GM12873 (cell line): ENCODE measurements at regions not wholly inside any gene's neighbourhood (a gene's known extent, or its start where the extent isn't known, plus 50 kb on each side); places are given as distances from the start of the nearest gene placed in this dataset.

Experiments
- CTCF ChIP-seq: IDR thresholded peaks from 2 replicates; pipeline ENCODE4 v1.5.1; 2012; ENCODE audit warnings: low read depth, mild to moderate bottlenecking, moderate library complexity, low read length, control low read depth; ENCODE audit not compliant: insufficient read depth; ENCODE audit errors: missing control alignments

DNA sequence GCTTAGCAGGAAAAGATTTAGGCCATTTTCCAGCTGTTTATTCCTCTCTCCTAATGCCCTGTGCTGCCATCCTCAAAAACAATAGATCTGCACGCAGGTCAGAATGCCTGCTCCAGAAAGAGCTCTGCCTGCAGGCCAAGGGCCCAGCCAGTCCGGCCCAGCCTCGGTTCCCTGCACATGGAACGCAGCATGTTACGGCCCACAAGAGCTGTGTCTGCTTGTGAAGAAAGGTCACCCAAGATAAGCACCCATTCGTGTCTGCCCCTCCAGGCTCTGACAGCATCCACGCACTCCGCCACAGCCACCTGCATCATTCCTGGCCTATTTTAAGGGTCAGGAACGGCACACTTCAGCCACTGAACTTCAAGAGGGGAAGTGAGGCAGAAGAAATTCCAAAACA lies 152.2 kb downstream of the SPATA19 start:
- no peak for TF ChIP-seq CTCF

DNA sequence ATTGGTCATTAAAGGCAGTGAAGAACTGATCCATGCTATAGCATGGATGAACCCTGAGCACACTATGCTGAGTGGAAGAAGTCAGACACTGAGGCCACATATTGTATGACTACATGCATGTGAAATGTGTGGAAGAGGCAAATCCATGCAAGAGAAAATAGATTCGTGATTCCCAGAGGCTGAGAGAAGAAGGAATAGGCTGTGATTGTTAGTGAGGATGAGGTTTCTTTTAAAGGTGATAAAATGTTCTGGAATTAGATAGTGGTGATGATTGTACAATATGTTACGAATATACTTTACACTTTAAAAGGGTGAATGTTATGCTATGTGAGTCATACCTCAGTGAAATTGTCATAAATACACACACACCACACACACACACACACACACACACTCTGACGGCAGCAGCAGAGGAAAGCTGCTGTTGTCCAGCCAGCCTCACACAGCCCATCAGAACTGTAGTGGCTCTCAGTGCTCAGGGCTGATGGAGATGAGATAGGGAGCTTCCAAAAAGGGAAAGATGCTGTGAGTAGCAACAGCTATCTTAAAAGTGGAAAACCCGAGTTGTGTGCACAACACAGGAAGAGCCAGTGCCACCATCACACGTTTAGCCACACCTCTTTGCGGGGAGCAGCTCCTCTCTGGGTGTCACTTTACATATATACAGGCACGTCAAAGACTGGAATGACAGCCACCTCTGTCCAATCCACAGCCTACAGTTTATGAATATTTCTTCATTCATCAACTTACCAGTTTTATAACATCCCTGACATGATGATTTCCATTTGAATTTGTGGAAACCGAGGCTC lies 153.0 kb downstream of the SPATA19 start:
- TF ChIP-seq CTCF: no peak

DNA sequence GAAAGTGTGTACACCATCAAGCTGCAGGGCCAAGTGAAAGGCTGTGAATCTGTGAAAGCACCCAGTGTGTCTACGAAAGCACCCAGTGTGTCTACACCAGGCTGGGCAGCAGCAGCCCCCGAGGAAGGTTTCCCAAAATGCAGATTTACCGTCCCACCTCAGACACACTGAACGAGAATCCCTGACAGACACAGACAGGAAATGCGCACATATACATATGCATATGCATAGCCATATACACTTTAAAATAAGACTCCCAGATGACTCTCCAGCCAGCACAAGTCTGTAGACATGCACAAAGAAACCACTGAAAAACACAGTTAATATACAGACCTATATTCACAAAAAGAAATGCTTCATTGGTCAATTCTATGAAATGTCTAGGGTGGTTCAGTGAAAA lies 155.5 kb upstream of the OPCML start:
- TF ChIP-seq CTCF: no peak

- TF ChIP-seq CTCF: no peak
These were observed 149.6 kb upstream of the OPCML start for GRCh38 chr11:133681901-133682300.

DNA sequence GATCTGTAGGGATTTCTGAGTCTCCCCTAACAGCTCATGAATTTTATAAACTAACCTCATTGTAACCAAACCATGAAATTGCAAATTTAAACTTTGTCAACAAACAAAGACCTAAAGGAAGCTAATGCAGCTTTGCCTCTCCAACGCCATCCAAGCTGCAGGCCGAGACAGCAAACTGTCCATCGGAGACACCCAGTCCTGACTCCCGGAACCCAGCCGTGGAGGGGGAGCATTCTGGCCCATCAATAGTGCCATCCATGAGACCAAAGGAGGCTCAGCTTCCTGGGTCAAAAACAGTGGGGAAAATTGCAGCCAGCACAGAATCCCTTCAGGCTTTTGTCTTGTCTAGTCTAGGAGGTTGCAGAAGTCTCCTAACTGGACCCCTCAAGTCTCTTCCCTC lies 147.6 kb upstream of the OPCML start:
- TF ChIP-seq CTCF: no peak

DNA sequence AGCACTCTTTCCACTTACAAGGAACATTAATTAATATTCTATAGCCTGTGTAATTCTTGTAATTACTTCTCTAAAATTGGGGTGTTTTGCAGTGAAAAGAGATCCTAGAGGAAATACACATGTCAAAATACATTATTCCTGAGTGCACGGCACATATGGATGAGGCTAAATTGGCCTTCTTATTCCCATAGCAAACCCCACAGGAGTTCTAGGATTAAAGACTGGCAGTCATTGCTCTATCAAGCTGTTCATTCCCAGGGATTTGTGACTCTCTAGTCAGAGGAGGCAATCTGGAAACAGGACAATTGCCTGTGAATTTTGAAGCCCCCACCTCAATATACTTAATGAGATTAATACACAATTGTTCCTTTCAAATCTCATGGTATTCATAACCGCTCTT lies 145.9 kb upstream of the OPCML start:
- TF ChIP-seq CTCF: no peak

DNA sequence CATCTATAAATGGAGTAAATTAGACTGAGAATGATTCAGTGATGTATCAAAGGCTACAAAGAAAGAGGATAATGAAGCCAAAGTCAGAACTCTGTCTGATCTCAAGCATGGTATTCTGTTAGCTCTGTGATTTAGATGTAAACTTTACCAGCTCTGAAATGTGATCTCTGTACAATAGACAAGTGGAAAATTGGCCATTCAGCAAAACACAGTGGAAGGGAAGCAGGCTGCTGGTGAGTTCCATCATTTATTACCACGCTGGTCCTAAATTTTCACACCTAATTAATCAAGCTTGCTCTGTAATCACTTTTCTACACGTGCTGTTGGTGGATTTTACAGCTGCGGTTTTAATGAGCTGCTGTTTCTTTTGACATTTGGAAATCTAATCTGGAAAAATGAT lies 145.1 kb upstream of the OPCML start:
- TF ChIP-seq CTCF: no peak

- TF ChIP-seq CTCF: no peak
These were observed 144.0 kb upstream of the OPCML start for GRCh38 chr11:133676265-133676664.
